SU-DHL-6 (cell line): ENCODE measurements at regions not wholly inside any gene's neighbourhood (a gene's known extent, or its start where the extent isn't known, plus 50 kb on each side); places are given as distances from the start of the nearest gene placed in this dataset.

Source experiments
- H2AFZ ChIP-seq: fragments of 200-600 bp; sonication (generic); 2 replicates; pipeline ENCODE4 v1.6.1; 2014; ENCODE audit warnings: low read depth, mild to moderate bottlenecking, moderate library complexity, mixed read lengths, antibody characterized with exemption, low read length; ENCODE audit not compliant: severe bottlenecking
- H3F3A ChIP-seq: fragments of 200-600 bp; shearing (Covaris generic); 2 replicates; pipeline ENCODE4 v1.6.0; 2016; ENCODE audit warnings: antibody characterized with exemption, mild to moderate bottlenecking; ENCODE audit not compliant: insufficient read depth
- H3K27ac ChIP-seq: fragments of 200-600 bp; sonication (generic); 2 replicates; pipeline ENCODE4 v1.5.1; 2016; ENCODE audit warnings: low read depth, mild to moderate bottlenecking, low read length, moderate library complexity, mixed read lengths
- H3K27me3 ChIP-seq: fragments of 200-600 bp; sonication (generic), shearing (Covaris generic); 2 replicates; pipeline ENCODE4 v1.6.0; 2014; ENCODE audit warnings: mild to moderate bottlenecking, low read length
- H3K36me3 ChIP-seq: fragments of 200-600 bp; sonication (generic); 2 replicates; pipeline ENCODE4 v1.6.1; 2014; ENCODE audit warnings: mild to moderate bottlenecking, low read length, mixed read lengths
- H3K4me2 ChIP-seq: fragments of 300-600, 200-600 bp; shearing (Covaris generic), sonication (generic); 2 replicates; pipeline ENCODE4 v1.6.0; 2014; ENCODE audit warnings: low read length, low read depth, mild to moderate bottlenecking; ENCODE audit not compliant: poor library complexity, severe bottlenecking
- H3K4me3 ChIP-seq: fragments of 200-600 bp; sonication (generic); 2 replicates; pipeline ENCODE4 v1.5.1; 2014; ENCODE audit warnings: antibody characterized with exemption, low read length, mild to moderate bottlenecking, mixed read lengths; ENCODE audit not compliant: insufficient read depth, poor library complexity, severe bottlenecking
- H3K79me2 ChIP-seq: fragments of 200-600 bp; sonication (generic); 2 replicates; pipeline ENCODE4 v1.6.1; 2014; ENCODE audit warnings: mild to moderate bottlenecking, low read length, moderate library complexity; ENCODE audit not compliant: insufficient read depth
- H3K9ac ChIP-seq: fragments of 200-600 bp; sonication (generic); 2 replicates; pipeline ENCODE4 v1.7.0; 2014; ENCODE audit warnings: mild to moderate bottlenecking, low read length
- H3K9me2 ChIP-seq: fragments of 200-600 bp; sonication (generic); replicated peaks from 2 replicates; pipeline ENCODE4 v1.6.1; 2014; ENCODE audit warnings: low read length; ENCODE audit not compliant: insufficient read depth
- H3K9me3 ChIP-seq: fragments of 200-600 bp; sonication (generic); 2 replicates; pipeline ENCODE4 v1.6.1; 2014; ENCODE audit warnings: low read length, mixed read lengths; ENCODE audit not compliant: insufficient read depth
- H4K20me1 ChIP-seq: fragments of 200-600 bp; sonication (generic); 2 replicates; pipeline ENCODE4 v1.6.1; 2014; ENCODE audit warnings: low read depth, mild to moderate bottlenecking, antibody characterized with exemption, low read length, moderate library complexity, mixed read lengths
- EZH2phosphoT487 ChIP-seq: fragments of 200-600 bp; sonication (generic), shearing (Covaris generic); conservative IDR thresholded peaks from 2 replicates; pipeline ENCODE4 v1.6.1; 2018; ENCODE audit warnings: mild to moderate bottlenecking, antibody characterized with exemption, low read length, moderate library complexity, mixed read lengths
- TF ChIP-seq, protein P1 (sequence below): fragments of 200-600 bp; sonication (generic); IDR thresholded peaks from one replicate; pipeline ENCODE4 v1.5.1; 2017; ENCODE audit warnings: antibody characterized with exemption, mild to moderate bottlenecking, low read length, moderate library complexity; ENCODE audit not compliant: insufficient read depth, poor library complexity, severe bottlenecking

DNA sequence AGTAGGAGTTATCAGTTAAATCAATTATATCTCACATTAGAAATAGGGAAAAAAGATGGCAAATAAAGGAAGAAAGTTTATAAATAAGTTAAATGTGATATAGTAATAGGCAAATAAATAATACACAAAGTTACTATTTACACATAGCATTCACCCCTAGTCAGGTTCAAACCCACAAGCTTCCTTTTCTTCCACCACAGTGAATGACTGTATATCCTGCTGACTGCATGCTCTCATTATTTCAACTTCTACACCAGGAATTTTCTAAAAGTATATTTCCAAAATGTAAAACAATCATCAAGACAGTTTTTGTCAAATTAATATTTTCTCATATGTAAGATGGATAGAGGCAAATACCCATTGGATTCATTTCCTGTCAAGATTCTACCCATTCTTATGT, 548.6 kb upstream of the SLITRK5 start:
- Histone ChIP-seq H3K27me3 (no peaks in the 10 kb centered on the region), H3K36me3 (no peaks in the 10 kb centered on the region), H3K4me2 (no peak overlapping the region), H3K79me2 (no peaks in the 10 kb centered on the region), H3K4me3 (no peak overlapping the region), H3K9me3 (no peaks in the 10 kb centered on the region), H2AFZ (no peak overlapping the region), H3F3A (no peaks in the 10 kb centered on the region), H3K27ac (no peak overlapping the region), H3K9me2 (no peaks in the 10 kb centered on the region; the same call in 1 of the 2 replicates), H3K9ac (no peak overlapping the region), H4K20me1 (no peaks in the 10 kb centered on the region)
- TF ChIP-seq, protein P1, sequence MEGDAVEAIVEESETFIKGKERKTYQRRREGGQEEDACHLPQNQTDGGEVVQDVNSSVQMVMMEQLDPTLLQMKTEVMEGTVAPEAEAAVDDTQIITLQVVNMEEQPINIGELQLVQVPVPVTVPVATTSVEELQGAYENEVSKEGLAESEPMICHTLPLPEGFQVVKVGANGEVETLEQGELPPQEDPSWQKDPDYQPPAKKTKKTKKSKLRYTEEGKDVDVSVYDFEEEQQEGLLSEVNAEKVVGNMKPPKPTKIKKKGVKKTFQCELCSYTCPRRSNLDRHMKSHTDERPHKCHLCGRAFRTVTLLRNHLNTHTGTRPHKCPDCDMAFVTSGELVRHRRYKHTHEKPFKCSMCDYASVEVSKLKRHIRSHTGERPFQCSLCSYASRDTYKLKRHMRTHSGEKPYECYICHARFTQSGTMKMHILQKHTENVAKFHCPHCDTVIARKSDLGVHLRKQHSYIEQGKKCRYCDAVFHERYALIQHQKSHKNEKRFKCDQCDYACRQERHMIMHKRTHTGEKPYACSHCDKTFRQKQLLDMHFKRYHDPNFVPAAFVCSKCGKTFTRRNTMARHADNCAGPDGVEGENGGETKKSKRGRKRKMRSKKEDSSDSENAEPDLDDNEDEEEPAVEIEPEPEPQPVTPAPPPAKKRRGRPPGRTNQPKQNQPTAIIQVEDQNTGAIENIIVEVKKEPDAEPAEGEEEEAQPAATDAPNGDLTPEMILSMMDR = no peak
- no peak for TF ChIP-seq EZH2phosphoT487

DNA sequence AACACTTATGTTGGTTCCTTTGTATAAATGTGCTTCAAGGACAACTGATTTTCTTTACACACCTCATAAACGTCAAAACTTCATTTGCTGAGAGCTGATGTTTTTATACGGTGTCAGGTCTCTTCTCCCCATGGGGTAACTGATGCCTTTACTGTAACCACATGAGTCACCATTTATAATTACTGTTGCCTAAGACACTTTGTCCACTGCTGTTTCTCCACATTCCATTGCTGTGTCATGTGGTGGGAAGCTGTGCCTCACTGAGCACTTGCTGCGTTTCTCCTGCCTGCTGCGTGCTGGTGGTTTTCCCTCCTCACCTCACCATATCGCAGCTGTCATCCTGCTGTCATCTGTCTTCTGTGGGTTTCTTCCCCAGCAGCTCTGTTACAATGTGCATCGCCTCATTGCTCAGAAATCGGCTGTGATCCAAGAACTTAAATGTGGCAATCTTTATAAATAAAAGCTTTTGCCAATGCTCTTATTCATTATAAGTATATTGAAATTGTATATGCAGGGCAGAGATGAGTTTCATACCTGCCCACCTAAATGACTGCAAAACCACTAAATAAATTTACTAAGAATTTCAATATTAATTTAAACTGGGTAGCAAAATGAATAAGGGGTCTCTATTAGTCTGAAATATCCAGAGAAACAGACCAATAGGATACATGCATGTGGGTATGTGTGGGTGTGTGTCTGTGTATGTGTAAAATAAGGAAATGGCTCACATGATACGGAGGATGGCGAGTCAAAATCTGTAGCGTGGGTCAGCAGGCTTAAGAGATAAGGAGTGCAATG, 547.0 kb upstream of the SLITRK5 start:
- H3K9me2 ChIP-seq = no peaks in the 10 kb centered on the region; the same call in 1 of the 2 replicates
- H3K36me3 ChIP-seq = no peaks in the 10 kb centered on the region
- H3K4me3 ChIP-seq = no peak overlapping the region
- TF ChIP-seq EZH2phosphoT487 = no peak
- TF ChIP-seq, protein P1 = no peak
- H3F3A ChIP-seq = no peaks in the 10 kb centered on the region
- H3K4me2 ChIP-seq = no peak overlapping the region
- no peak overlapping the region for H3K27ac ChIP-seq
- no peak overlapping the region for H3K9ac ChIP-seq
- no peak overlapping the region for H2AFZ ChIP-seq
- H3K79me2 ChIP-seq = no peaks in the 10 kb centered on the region
- H4K20me1 ChIP-seq = no peaks in the 10 kb centered on the region
- H3K9me3 ChIP-seq = no peaks in the 10 kb centered on the region
- H3K27me3 ChIP-seq = no peaks in the 10 kb centered on the region

DNA sequence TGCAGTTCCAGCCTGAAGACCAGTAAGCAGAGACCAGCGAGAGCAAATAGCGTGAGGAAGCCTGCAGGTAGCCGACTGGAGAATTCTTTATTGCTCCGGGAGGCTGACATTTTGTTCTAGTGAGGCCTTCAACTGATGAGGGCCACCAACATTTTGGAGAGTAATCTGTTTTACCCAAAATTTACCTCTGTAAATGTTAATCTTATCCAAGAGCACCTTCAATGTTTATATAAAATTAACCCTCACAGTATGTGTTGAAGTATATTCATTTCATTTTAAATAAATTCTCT, 546.4 kb upstream of the SLITRK5 start:
- H3K9me2 ChIP-seq = no peaks in the 10 kb centered on the region; the same call in 1 of the 2 replicates
- H3K4me2 ChIP-seq = no peak overlapping the region
- no peak overlapping the region for H3K4me3 ChIP-seq
- no peaks in the 10 kb centered on the region for H3F3A ChIP-seq
- TF ChIP-seq, protein P1 = no peak
- TF ChIP-seq EZH2phosphoT487 = no peak
- H4K20me1 ChIP-seq = no peaks in the 10 kb centered on the region
- H2AFZ ChIP-seq = no peak overlapping the region
- H3K9ac ChIP-seq = no peak overlapping the region
- no peaks in the 10 kb centered on the region for H3K36me3 ChIP-seq
- H3K9me3 ChIP-seq = no peaks in the 10 kb centered on the region
- H3K27me3 ChIP-seq = no peaks in the 10 kb centered on the region
- no peaks in the 10 kb centered on the region for H3K79me2 ChIP-seq
- H3K27ac ChIP-seq = no peak overlapping the region
